SK-N-SH treated with all-trans-retinoic acid at 6 μM for 48 hours (cell line): ENCODE measurements at regions not wholly inside any gene's neighbourhood (a gene's known extent, or its start where the extent isn't known, plus 50 kb on each side); places are given as distances from the start of the nearest gene placed in this dataset.
"Not testable (repeated sequence)": the region's sequence is repeated elsewhere in the genome, so short reads cannot be mapped to it uniquely, and the experiment has no call there.

Experiments used
- ATAC-seq: fragments of 200-7000 bp; cut with Tn5 transposase; 3 replicates; pipeline ENCODE4 v1.9.1; 2020; ENCODE audit warnings: mild to moderate bottlenecking, moderate library complexity
- ARNTL ChIP-seq: fragments of 450-650 bp; formaldehyde crosslinking; IDR thresholded peaks from 2 replicates; pipeline ENCODE4 v1.5.0; 2020; ENCODE audit warnings: low read depth, mild to moderate bottlenecking, moderate library complexity, borderline replicate concordance
- CREB5 ChIP-seq: fragments of 250-450 bp; sonication (Bioruptor Pico); IDR thresholded peaks from 2 replicates; pipeline ENCODE4 v1.5.1; 2020; ENCODE audit warnings: low read depth, mild to moderate bottlenecking, moderate library complexity
- CSRNP3 ChIP-seq: fragments of 250-450 bp; sonication (Bioruptor Pico); IDR thresholded peaks from 2 replicates; pipeline ENCODE4 v1.5.1; 2021; ENCODE audit warnings: mild to moderate bottlenecking, moderate library complexity
- GLIS3 ChIP-seq: fragments of 250-450 bp; sonication (Bioruptor Pico); IDR thresholded peaks from 2 replicates; pipeline ENCODE4 v1.5.0; 2020; ENCODE audit warnings: mild to moderate bottlenecking, moderate library complexity
- ISL1 ChIP-seq: fragments of 250-450 bp; sonication (Bioruptor Pico); IDR thresholded peaks from 2 replicates; pipeline ENCODE4 v2.1.2; 2022; ENCODE audit warnings: mild to moderate bottlenecking, moderate library complexity
- OSR1 ChIP-seq: fragments of 250-450 bp; sonication (Bioruptor Pico); IDR thresholded peaks from 2 replicates; pipeline ENCODE4 v1.8.0; 2022; ENCODE audit warnings: moderate library complexity, mild to moderate bottlenecking, inconsistent platforms
- PATZ1 ChIP-seq: fragments of 250-450 bp; sonication (Bioruptor Pico); IDR thresholded peaks from 2 replicates; pipeline ENCODE4 v1.8.0; 2020; ENCODE audit warnings: mild to moderate bottlenecking, moderate library complexity, borderline replicate concordance
- POU6F1 ChIP-seq: fragments of 250-450 bp; sonication (Bioruptor Pico); IDR thresholded peaks from 2 replicates; pipeline ENCODE4 v1.8.0; 2021; ENCODE audit warnings: low read depth, mild to moderate bottlenecking, moderate library complexity, borderline replicate concordance
- PPARA ChIP-seq: fragments of 250-450 bp; sonication (Bioruptor Pico); IDR thresholded peaks from 2 replicates; pipeline ENCODE4 v1.5.0; 2020; ENCODE audit warnings: mild to moderate bottlenecking, borderline replicate concordance
- SNAI2 ChIP-seq: fragments of 250-450 bp; sonication (Bioruptor Pico); IDR thresholded peaks from 2 replicates; pipeline ENCODE4 v1.5.0; 2020; ENCODE audit warnings: mild to moderate bottlenecking, moderate library complexity
- TCF4 ChIP-seq: fragments of 250-450 bp; sonication (Bioruptor Pico); IDR thresholded peaks from 2 replicates; pipeline ENCODE4 v1.8.0; 2021; ENCODE audit warnings: mild to moderate bottlenecking, moderate library complexity, borderline replicate concordance
- TSHZ2 ChIP-seq: fragments of 250-450 bp; sonication (Bioruptor Pico); IDR thresholded peaks from 2 replicates; pipeline ENCODE4 v1.5.0; 2020; ENCODE audit warnings: mild to moderate bottlenecking, moderate library complexity
- ZC3H10 ChIP-seq: fragments of 250-450 bp; sonication (Bioruptor Pico); IDR thresholded peaks from 2 replicates; pipeline ENCODE4 v1.5.1; 2021; ENCODE audit warnings: mild to moderate bottlenecking, moderate library complexity
- ZNF565 ChIP-seq: fragments of 450-650 bp; formaldehyde crosslinking; conservative IDR thresholded peaks from 2 replicates; pipeline ENCODE4 v1.5.0; 2020; ENCODE audit warnings: low read depth, mild to moderate bottlenecking, moderate library complexity
- ZNF70 ChIP-seq: fragments of 450-650 bp; formaldehyde crosslinking; IDR thresholded peaks from 2 replicates; pipeline ENCODE4 v1.5.0; 2020; ENCODE audit warnings: mild to moderate bottlenecking, moderate library complexity

GRCh38 chr2:63721082-63721424 lies 120.6 kb upstream of the UGP2 start:
- TF ChIP-seq OSR1 (CRISPR knock-in tag) (no peak), CREB5 (no peak), POU6F1 (no peak), ZNF70 (CRISPR knock-in tag) (no peak), ISL1 (CRISPR knock-in tag) (peak; percentile 68), ZC3H10 (CRISPR knock-in tag) (peak; percentile 18; the same call in 1 of the 2 replicates), TSHZ2 (CRISPR knock-in tag) (0 out of 2 replicates have a peak, but pooled peaks have one; percentile 18), ZNF565 (CRISPR knock-in tag) (no peak)
- peak; percentile 86 for ATAC-seq

GRCh38 chr2:63722284-63722683 lies 119.4 kb upstream of the UGP2 start:
- ATAC-seq = not testable (repeated sequence)

- TF ChIP-seq ZNF70 (CRISPR knock-in tag) (no peak), CSRNP3 (CRISPR knock-in tag) (no peak), TSHZ2 (CRISPR knock-in tag) (no peak), GLIS3 (no peak), POU6F1 (no peak), PPARA (no peak), SNAI2 (CRISPR knock-in tag) (no peak), TCF4 (CRISPR knock-in tag) (no peak), PATZ1 (CRISPR knock-in tag) (no peak), ISL1 (CRISPR knock-in tag) (no peak), ZC3H10 (CRISPR knock-in tag) (no peak), ARNTL (CRISPR knock-in tag) (no peak)
- TF ChIP-seq, all 23 proteins: peak for 0
- ATAC-seq = no peak
These were observed 118.0 kb upstream of the UGP2 start for GRCh38 chr2:63723709-63724108.
